Upper lobe of left lung (tissue), 4 donors: ENCODE measurements at regions not wholly inside any gene's neighbourhood (a gene's known extent, or its start where the extent isn't known, plus 50 kb on each side); places are given as distances from the start of the nearest gene placed in this dataset.

Experiments
- EP300 ChIP-seq, 4 donors: sonication (generic); formaldehyde crosslinking; IDR thresholded peaks; one replicate each; pipeline ENCODE4 v1.5.1; 2017; ENCODE audit warnings: antibody characterized with exemption in 4 of 4, control low read depth in 2 of 4
- POLR2A ChIP-seq, 4 donors: fragments of 450-650 bp; IDR thresholded peaks; one replicate each; pipeline ENCODE4 v1.5.1; 2016 to 2017; ENCODE audit warnings: antibody characterized with exemption in 4 of 4, mild to moderate bottlenecking in 2 of 4
- POLR2AphosphoS5 ChIP-seq, 2 donors: sonication (generic); formaldehyde crosslinking; IDR thresholded peaks; one replicate each; pipeline ENCODE4 v1.5.1; 2017; ENCODE audit warnings: antibody characterized with exemption in 2 of 2
- TF ChIP-seq, protein P1 (sequence below), 6 experiments: fragments of 450-650 bp in 4 of 6; fragments of 200-600 bp in 2 of 6; sonication (generic) in 2 of 6; IDR thresholded peaks; one replicate each; pipeline ENCODE4 v1.5.1; 2016 to 2019; ENCODE audit warnings: antibody characterized with exemption in 6 of 6

DNA sequence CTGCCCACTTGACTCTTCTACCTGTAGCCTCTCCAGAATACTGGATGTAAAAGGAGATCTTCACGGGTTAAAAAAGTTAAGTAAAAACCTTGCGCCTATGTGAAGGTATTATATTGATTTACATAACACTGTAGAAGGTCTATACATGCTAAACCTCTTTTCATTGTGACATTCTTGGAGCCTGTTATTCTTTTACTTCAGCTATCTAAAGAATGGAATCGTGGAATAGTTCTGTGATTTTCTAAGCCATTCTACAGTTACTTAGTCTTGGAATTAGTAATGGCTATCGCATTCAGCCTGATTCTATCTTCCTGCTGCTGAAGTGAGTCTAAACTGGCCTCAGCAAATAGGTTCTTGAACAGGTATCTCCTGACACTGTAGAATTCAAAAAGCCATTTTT, 430.0 kb upstream of the DPH6 start:
- TF ChIP-seq, protein P1, sequence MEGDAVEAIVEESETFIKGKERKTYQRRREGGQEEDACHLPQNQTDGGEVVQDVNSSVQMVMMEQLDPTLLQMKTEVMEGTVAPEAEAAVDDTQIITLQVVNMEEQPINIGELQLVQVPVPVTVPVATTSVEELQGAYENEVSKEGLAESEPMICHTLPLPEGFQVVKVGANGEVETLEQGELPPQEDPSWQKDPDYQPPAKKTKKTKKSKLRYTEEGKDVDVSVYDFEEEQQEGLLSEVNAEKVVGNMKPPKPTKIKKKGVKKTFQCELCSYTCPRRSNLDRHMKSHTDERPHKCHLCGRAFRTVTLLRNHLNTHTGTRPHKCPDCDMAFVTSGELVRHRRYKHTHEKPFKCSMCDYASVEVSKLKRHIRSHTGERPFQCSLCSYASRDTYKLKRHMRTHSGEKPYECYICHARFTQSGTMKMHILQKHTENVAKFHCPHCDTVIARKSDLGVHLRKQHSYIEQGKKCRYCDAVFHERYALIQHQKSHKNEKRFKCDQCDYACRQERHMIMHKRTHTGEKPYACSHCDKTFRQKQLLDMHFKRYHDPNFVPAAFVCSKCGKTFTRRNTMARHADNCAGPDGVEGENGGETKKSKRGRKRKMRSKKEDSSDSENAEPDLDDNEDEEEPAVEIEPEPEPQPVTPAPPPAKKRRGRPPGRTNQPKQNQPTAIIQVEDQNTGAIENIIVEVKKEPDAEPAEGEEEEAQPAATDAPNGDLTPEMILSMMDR (IDR thresholded peaks at IDR 0.05): no peak
- TF ChIP-seq POLR2AphosphoS5 (IDR thresholded peaks at IDR 0.05) (no peak), POLR2A (IDR thresholded peaks at IDR 0.05) (no peak), EP300 (IDR thresholded peaks at IDR 0.05) (no peak)
